Fibroblast of lung (primary cell): ENCODE measurements at regions not wholly inside any gene's neighbourhood (a gene's known extent, or its start where the extent isn't known, plus 50 kb on each side); places are given as distances from the start of the nearest gene placed in this dataset.

ENCODE experiments used
- EZH2 ChIP-seq: IDR thresholded peaks from 2 replicates; pipeline ENCODE4 v1.5.1; 2012; ENCODE audit warnings: low read length, control low read depth, mild to moderate bottlenecking; ENCODE audit errors: missing control alignments
- TF ChIP-seq, protein P1 (sequence below), 2 donors: IDR thresholded peaks in 1 of 2; conservative IDR thresholded peaks in 1 of 2; 1 replicate in 1 of 2; 2 replicates in 1 of 2; pipeline ENCODE4 v1.5.1; 2011 to 2012; ENCODE audit warnings: low read length in 2 of 2, control low read depth in 1 of 2, inconsistent platforms in 1 of 2, low read depth in 1 of 2, mild to moderate bottlenecking in 1 of 2

GRCh38 chr14:52179141-52179790, 88.2 kb upstream of the PTGDR start:
- TF ChIP-seq, protein P1, sequence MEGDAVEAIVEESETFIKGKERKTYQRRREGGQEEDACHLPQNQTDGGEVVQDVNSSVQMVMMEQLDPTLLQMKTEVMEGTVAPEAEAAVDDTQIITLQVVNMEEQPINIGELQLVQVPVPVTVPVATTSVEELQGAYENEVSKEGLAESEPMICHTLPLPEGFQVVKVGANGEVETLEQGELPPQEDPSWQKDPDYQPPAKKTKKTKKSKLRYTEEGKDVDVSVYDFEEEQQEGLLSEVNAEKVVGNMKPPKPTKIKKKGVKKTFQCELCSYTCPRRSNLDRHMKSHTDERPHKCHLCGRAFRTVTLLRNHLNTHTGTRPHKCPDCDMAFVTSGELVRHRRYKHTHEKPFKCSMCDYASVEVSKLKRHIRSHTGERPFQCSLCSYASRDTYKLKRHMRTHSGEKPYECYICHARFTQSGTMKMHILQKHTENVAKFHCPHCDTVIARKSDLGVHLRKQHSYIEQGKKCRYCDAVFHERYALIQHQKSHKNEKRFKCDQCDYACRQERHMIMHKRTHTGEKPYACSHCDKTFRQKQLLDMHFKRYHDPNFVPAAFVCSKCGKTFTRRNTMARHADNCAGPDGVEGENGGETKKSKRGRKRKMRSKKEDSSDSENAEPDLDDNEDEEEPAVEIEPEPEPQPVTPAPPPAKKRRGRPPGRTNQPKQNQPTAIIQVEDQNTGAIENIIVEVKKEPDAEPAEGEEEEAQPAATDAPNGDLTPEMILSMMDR (conservative IDR thresholded peaks at IDR 0.05 in 1 of 2, IDR thresholded peaks at IDR 0.05 in 1 of 2; ENCODE audit: low read depth in 1 of 2, low read length in 2 of 2): no peak
- TF ChIP-seq EZH2: no peak
